Loucy (cell line): ENCODE measurements at regions not wholly inside any gene's neighbourhood (a gene's known extent, or its start where the extent isn't known, plus 50 kb on each side); places are given as distances from the start of the nearest gene placed in this dataset.

Source experiments
- H2AFZ ChIP-seq: fragments of 200-600 bp; sonication (generic); 2 replicates; pipeline ENCODE4 v1.6.0; 2016; ENCODE audit warnings: antibody characterized with exemption, mild to moderate bottlenecking, low read length, moderate library complexity
- H3F3A ChIP-seq: fragments of 200-600 bp; 2 replicates; pipeline ENCODE4 v1.6.0; 2016; ENCODE audit warnings: antibody characterized with exemption, low read depth, mild to moderate bottlenecking
- H3K27me3 ChIP-seq: fragments of 200-600 bp; sonication (generic); 2 replicates; pipeline ENCODE4 v1.6.1; 2014; ENCODE audit warnings: low read length, mild to moderate bottlenecking; ENCODE audit not compliant: insufficient read depth, poor library complexity, severe bottlenecking
- H3K36me3 ChIP-seq: fragments of 200-600 bp; sonication (generic); 2 replicates; pipeline ENCODE4 v1.6.1; 2016; ENCODE audit warnings: low read length; ENCODE audit not compliant: insufficient read depth
- H3K4me1 ChIP-seq: fragments of 200-600 bp; sonication (generic); 2 replicates; pipeline ENCODE4 v1.5.1; 2014; ENCODE audit warnings: low read length, mild to moderate bottlenecking; ENCODE audit not compliant: insufficient read depth, poor library complexity, severe bottlenecking
- H3K4me2 ChIP-seq: fragments of 200-600 bp; sonication (generic); 2 replicates; pipeline ENCODE4 v1.6.0; 2014; ENCODE audit warnings: antibody characterized with exemption, low read length, low read depth, mild to moderate bottlenecking; ENCODE audit not compliant: poor library complexity, severe bottlenecking
- H3K4me3 ChIP-seq: fragments of 200-600 bp; sonication (generic); 2 replicates; pipeline ENCODE4 v1.5.1; 2014; ENCODE audit warnings: low read length, mild to moderate bottlenecking, mixed read lengths; ENCODE audit not compliant: poor library complexity, severe bottlenecking
- H3K79me2 ChIP-seq: fragments of 200-600 bp; sonication (generic); 2 replicates; pipeline ENCODE4 v1.6.1; 2014; ENCODE audit warnings: low read length; ENCODE audit not compliant: insufficient read depth
- H3K9ac ChIP-seq: fragments of 200-600 bp; sonication (generic); 2 replicates; pipeline ENCODE4 v1.6.0; 2014; ENCODE audit warnings: mild to moderate bottlenecking, low read depth, low read length, moderate library complexity; ENCODE audit not compliant: poor library complexity, severe bottlenecking
- H3K9me2 ChIP-seq: fragments of 200-600 bp; sonication (generic); replicated peaks from 2 replicates; pipeline ENCODE4 v1.6.1; 2016; ENCODE audit warnings: low read depth, low read length, mixed read lengths
- H3K9me3 ChIP-seq: fragments of 200-600 bp; sonication (generic); 2 replicates; pipeline ENCODE4 v1.6.1; 2014; ENCODE audit warnings: mild to moderate bottlenecking, antibody characterized with exemption, low read length, low read depth; ENCODE audit not compliant: insufficient read depth
- H4K20me1 ChIP-seq: fragments of 200-600 bp; sonication (generic); 2 replicates; pipeline ENCODE4 v1.6.0; 2014; ENCODE audit warnings: antibody characterized with exemption, low read length, mild to moderate bottlenecking; ENCODE audit not compliant: insufficient read depth, poor library complexity, severe bottlenecking
- CTCF ChIP-seq: fragments of 200-600 bp; sonication (generic); conservative IDR thresholded peaks from 2 replicates; pipeline ENCODE4 v1.5.1; 2014; ENCODE audit warnings: mild to moderate bottlenecking, antibody characterized with exemption, low read length
- EZH2phosphoT487 ChIP-seq: fragments of 200-600 bp; IDR thresholded peaks from 2 replicates; pipeline ENCODE4 v1.6.1; 2018; ENCODE audit warnings: antibody characterized with exemption, mild to moderate bottlenecking, moderate library complexity, borderline replicate concordance

- Histone ChIP-seq H3K36me3 (no peaks in the 10 kb centered on the region), H3K9me2 (no peaks in the 10 kb centered on the region), H3K4me1 (peaks cover 36% of the 10 kb centered on the region), H2AFZ (no peak overlapping the region), H3K9me3 (no peaks in the 10 kb centered on the region), H3K4me2 (peak overlapping the region; percentile 73), H4K20me1 (no peaks in the 10 kb centered on the region), H3K27me3 (peaks cover 27% of the 10 kb centered on the region), H3K4me3 (peak overlapping the region; percentile 62), H3K79me2 (no peaks in the 10 kb centered on the region), H3F3A (no peaks in the 10 kb centered on the region), H3K9ac (no peak overlapping the region)
- TF ChIP-seq CTCF (no peak), EZH2phosphoT487 (no peak)
These were observed 1072.1 kb upstream of the FANCL start for GRCh38 chr2:59312967-59313940.

- H3K4me1 ChIP-seq = peaks cover 36% of the 10 kb centered on the region
- no peak for TF ChIP-seq EZH2phosphoT487
- TF ChIP-seq CTCF = no peak
- H3K36me3 ChIP-seq = no peaks in the 10 kb centered on the region
- H3K4me3 ChIP-seq = no peak overlapping the region
- H3K9me3 ChIP-seq = no peaks in the 10 kb centered on the region
- no peak overlapping the region for H3K4me2 ChIP-seq
- no peaks in the 10 kb centered on the region for H4K20me1 ChIP-seq
- H3K9ac ChIP-seq = no peak overlapping the region
- H2AFZ ChIP-seq = no peak overlapping the region
- H3F3A ChIP-seq = no peaks in the 10 kb centered on the region
- no peaks in the 10 kb centered on the region for H3K9me2 ChIP-seq
- H3K79me2 ChIP-seq = no peaks in the 10 kb centered on the region
- peaks cover 27% of the 10 kb centered on the region for H3K27me3 ChIP-seq
These were observed 1070.9 kb upstream of the FANCL start for GRCh38 chr2:59312029-59312428.

GRCh38 chr2:59308108-59308507, 1067.0 kb upstream of the FANCL start:
- Histone ChIP-seq H3F3A (no peaks in the 10 kb centered on the region), H3K36me3 (no peaks in the 10 kb centered on the region), H2AFZ (no peak overlapping the region), H3K9me3 (no peaks in the 10 kb centered on the region), H3K4me3 (no peak overlapping the region), H3K4me1 (peaks cover 13% of the 10 kb centered on the region), H3K9ac (no peak overlapping the region), H3K9me2 (no peaks in the 10 kb centered on the region), H4K20me1 (no peaks in the 10 kb centered on the region), H3K4me2 (no peak overlapping the region), H3K79me2 (no peaks in the 10 kb centered on the region), H3K27me3 (peaks cover 21% of the 10 kb centered on the region)
- TF ChIP-seq EZH2phosphoT487 = no peak
- TF ChIP-seq CTCF = no peak
